PC-3 (cell line): ENCODE measurements at regions not wholly inside any gene's neighbourhood (a gene's known extent, or its start where the extent isn't known, plus 50 kb on each side); places are given as distances from the start of the nearest gene placed in this dataset.

Experiments
- ATAC-seq: fragments of 200-7000 bp; cut with Tn5 transposase; 2 replicates; pipeline ENCODE4 v1.9.1; 2020; ENCODE audit warnings: mild to moderate bottlenecking, moderate library complexity
- BruUV-seq: library from RNA; stranded (reverse); fragments of 400-500 nt; replicated peaks from 2 replicates; lab custom pipeline; 2021; lab: Mats Ljungman, UMichigan
- CTCF ChIA-PET: fragments of 300-600 bp; sonication (Branson Sonifier 250); formaldehyde crosslinking; loops from one replicate; lab custom pipeline; 2022; ENCODE audit warnings: antibody characterized with exemption; lab: Charles Lee
- POLR2A ChIA-PET: fragments of 300-600 bp; sonication (Branson Sonifier 250); formaldehyde crosslinking; loops from one replicate; lab custom pipeline; 2022; ENCODE audit warnings: antibody characterized with exemption; ENCODE audit not compliant: unreplicated experiment; lab: Charles Lee
- DNase-seq: peaks from one replicate; pipeline ENCODE4 v3.0.0-alpha.2; 2015
- H2AFZ ChIP-seq: fragments of 300-600 bp; sonication (generic); 2 replicates; pipeline ENCODE4 v1.6.0; 2016; ENCODE audit warnings: antibody characterized with exemption, low read length
- H3F3A ChIP-seq: fragments of 300-600 bp; sonication (generic); one replicate; pipeline ENCODE4 v1.6.0; 2017; ENCODE audit warnings: antibody characterized with exemption, low read length, control low read depth, mild to moderate bottlenecking; ENCODE audit not compliant: unreplicated experiment
- H3K27ac ChIP-seq: fragments of 300-600 bp; sonication (generic); 2 replicates; pipeline ENCODE4 v1.5.1; 2016; ENCODE audit warnings: mild to moderate bottlenecking, low read length
- H3K27me3 ChIP-seq: fragments of 300-600 bp; sonication (generic); 2 replicates; pipeline ENCODE4 v1.6.1; 2016; ENCODE audit warnings: low read length, mixed read lengths
- H3K36me3 ChIP-seq: fragments of 300-600 bp; sonication (generic); 2 replicates; pipeline ENCODE4 v1.6.1; 2016; ENCODE audit warnings: low read depth, mixed run types, low read length, mixed read lengths
- H3K4me1 ChIP-seq: fragments of 300-600 bp; sonication (generic); 2 replicates; pipeline ENCODE4 v1.5.1; 2016; ENCODE audit warnings: low read length; ENCODE audit not compliant: insufficient read depth
- H3K4me2 ChIP-seq: fragments of 300-600 bp; sonication (generic); 2 replicates; pipeline ENCODE4 v1.6.0; 2016; ENCODE audit warnings: low read length
- H3K4me3 ChIP-seq: fragments of 300-600 bp; sonication (generic); 2 replicates; pipeline ENCODE4 v1.5.1; 2016; ENCODE audit warnings: mild to moderate bottlenecking, low read length, mixed read lengths
- H3K79me2 ChIP-seq: fragments of 300-600 bp; sonication (generic); 2 replicates; pipeline ENCODE4 v1.6.1; 2017; ENCODE audit warnings: low read length, mixed read lengths
- H3K9ac ChIP-seq: fragments of 300-600 bp; sonication (generic); 2 replicates; pipeline ENCODE4 v1.6.0; 2016; ENCODE audit warnings: mild to moderate bottlenecking, low read length
- H3K9me2 ChIP-seq: fragments of 300-600 bp; sonication (generic); replicated peaks from 2 replicates; pipeline ENCODE4 v1.6.1; 2016; ENCODE audit warnings: mixed run types, low read length, mixed read lengths
- H3K9me3 ChIP-seq: fragments of 300-600 bp; sonication (generic); 2 replicates; pipeline ENCODE4 v1.6.1; 2016; ENCODE audit warnings: low read length, mixed read lengths
- H4K20me1 ChIP-seq: fragments of 300-600 bp; sonication (generic); 2 replicates; pipeline ENCODE4 v1.6.1; 2016; ENCODE audit warnings: low read length, mixed read lengths
- EZH2 ChIP-seq: fragments of 300-600 bp; sonication (generic); IDR thresholded peaks from one replicate; pipeline ENCODE4 v1.6.1; 2017; ENCODE audit warnings: antibody characterized with exemption, mild to moderate bottlenecking, low read length; ENCODE audit not compliant: unreplicated experiment
- EZH2phosphoT487 ChIP-seq: fragments of 300-600 bp; sonication (generic); IDR thresholded peaks from 2 replicates; pipeline ENCODE4 v1.6.1; 2018; ENCODE audit warnings: mild to moderate bottlenecking, antibody characterized with exemption, low read length, borderline replicate concordance
- intact Hi-C: fragments of 100-400 bp; cut with micrococcal nuclease; formaldehyde crosslinking; loops from 2 replicates; pipeline ENCODE4 v1.9.0; 2023
- TF ChIP-seq, protein P1 (sequence below): fragments of 300-600 bp; sonication (generic); conservative IDR thresholded peaks from 2 replicates; pipeline ENCODE4 v1.5.1; 2017; ENCODE audit warnings: antibody characterized with exemption, low read depth, mild to moderate bottlenecking, low read length

DNA sequence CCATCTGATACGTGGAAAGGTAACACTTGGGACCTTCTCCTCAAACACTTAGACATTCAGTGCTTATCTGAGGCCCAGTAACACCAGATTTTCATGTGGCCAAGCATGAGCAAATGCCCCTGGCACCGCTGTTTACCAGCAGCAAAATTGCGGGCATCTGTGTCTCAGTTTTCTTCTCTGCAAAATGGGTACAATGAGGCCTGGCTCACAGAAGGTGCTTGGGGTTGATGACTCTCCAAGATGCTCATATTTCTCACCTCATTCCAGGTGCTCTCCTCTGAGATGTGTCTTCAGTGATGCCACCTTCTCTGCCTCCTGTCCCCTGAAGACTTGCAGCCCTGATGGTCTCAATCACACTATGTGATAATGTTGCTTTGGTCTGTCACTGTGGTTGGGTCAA is 321.7 kb downstream of the TSN start:
- ATAC-seq (no peak), DNase-seq (no peak)
- Histone ChIP-seq H3K4me2 (no peak overlapping the region), H3K4me3 (no peak overlapping the region), H3K4me1 (no peaks in the 10 kb centered on the region), H3K36me3 (no peaks in the 10 kb centered on the region), H3K9ac (no peak overlapping the region), H3K9me3 (no peaks in the 10 kb centered on the region), H3K27me3 (peaks cover 44% of the 10 kb centered on the region), H3K27ac (no peak overlapping the region), H4K20me1 (no peaks in the 10 kb centered on the region), H2AFZ (no peak overlapping the region), H3K79me2 (no peaks in the 10 kb centered on the region), H3K9me2 (no peaks in the 10 kb centered on the region), H3F3A (no peaks in the 10 kb centered on the region)
- ChIA-PET POLR2A (no interaction called here), CTCF (no interaction called here)
- no TSS peak for BruUV-seq
- TF ChIP-seq EZH2phosphoT487 (no peak), EZH2 (no peak)
- TF ChIP-seq, protein P1, sequence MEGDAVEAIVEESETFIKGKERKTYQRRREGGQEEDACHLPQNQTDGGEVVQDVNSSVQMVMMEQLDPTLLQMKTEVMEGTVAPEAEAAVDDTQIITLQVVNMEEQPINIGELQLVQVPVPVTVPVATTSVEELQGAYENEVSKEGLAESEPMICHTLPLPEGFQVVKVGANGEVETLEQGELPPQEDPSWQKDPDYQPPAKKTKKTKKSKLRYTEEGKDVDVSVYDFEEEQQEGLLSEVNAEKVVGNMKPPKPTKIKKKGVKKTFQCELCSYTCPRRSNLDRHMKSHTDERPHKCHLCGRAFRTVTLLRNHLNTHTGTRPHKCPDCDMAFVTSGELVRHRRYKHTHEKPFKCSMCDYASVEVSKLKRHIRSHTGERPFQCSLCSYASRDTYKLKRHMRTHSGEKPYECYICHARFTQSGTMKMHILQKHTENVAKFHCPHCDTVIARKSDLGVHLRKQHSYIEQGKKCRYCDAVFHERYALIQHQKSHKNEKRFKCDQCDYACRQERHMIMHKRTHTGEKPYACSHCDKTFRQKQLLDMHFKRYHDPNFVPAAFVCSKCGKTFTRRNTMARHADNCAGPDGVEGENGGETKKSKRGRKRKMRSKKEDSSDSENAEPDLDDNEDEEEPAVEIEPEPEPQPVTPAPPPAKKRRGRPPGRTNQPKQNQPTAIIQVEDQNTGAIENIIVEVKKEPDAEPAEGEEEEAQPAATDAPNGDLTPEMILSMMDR = no peak
- intact Hi-C loops = no loop called here

DNA sequence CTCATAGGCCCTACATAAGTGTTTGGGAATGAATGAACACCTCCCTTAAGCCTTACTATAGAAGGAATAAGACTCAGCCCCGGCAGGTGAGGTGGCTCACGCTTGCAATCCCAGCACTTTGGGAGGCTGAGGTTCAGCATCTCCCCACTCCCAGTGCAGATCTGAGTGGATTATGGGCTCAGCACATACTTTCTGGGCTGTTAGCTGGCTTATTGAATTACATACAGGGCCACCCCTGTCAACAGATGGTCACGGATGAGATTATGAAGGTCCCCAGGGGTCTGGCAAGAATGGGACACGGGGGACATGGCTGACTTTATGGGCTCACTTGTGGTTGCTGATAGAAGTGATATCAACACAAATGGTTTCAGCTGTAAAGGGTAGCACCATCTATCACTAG is 322.3 kb downstream of the TSN start:
- Histone ChIP-seq H2AFZ (no peak overlapping the region), H4K20me1 (no peaks in the 10 kb centered on the region), H3K36me3 (no peaks in the 10 kb centered on the region), H3K4me1 (no peaks in the 10 kb centered on the region), H3F3A (no peaks in the 10 kb centered on the region), H3K9me2 (no peaks in the 10 kb centered on the region), H3K4me2 (no peak overlapping the region), H3K4me3 (no peak overlapping the region), H3K9me3 (no peaks in the 10 kb centered on the region), H3K27me3 (peaks cover 49% of the 10 kb centered on the region), H3K79me2 (no peaks in the 10 kb centered on the region), H3K9ac (no peak overlapping the region), H3K27ac (no peak overlapping the region)
- TF ChIP-seq EZH2phosphoT487 (no peak), EZH2 (no peak)
- TF ChIP-seq, protein P1 = no peak
- no TSS peak for BruUV-seq
- POLR2A ChIA-PET = no interaction called here
- intact Hi-C loops = no loop called here
- no peak for ATAC-seq
- CTCF ChIA-PET = no interaction called here
- DNase-seq = no peak

DNA sequence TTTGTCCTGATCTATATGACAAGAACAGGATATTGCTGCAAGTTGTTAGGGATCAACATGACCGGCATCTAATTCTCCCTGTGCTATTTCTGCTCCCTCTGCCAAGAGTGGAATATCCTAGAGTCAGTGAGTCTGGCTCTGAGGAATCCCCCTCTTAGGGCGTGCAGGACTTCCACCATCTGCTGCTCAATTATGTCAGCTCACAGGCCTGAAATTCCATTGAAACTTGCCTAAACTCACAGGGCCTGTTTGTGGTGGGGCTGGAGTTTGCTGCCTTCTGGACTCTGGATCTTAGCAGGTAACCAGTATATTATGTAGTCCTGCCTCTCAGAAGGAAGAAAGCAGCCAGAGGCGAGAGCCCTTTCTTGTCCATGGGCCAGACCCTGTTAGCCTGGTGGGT is 323.0 kb downstream of the TSN start:
- intact Hi-C loops = no loop called here
- Histone ChIP-seq H3K9ac (no peak overlapping the region), H3F3A (no peaks in the 10 kb centered on the region), H3K9me2 (no peaks in the 10 kb centered on the region), H3K36me3 (no peaks in the 10 kb centered on the region), H3K9me3 (no peaks in the 10 kb centered on the region), H2AFZ (no peak overlapping the region), H3K27me3 (peaks cover 56% of the 10 kb centered on the region), H4K20me1 (no peaks in the 10 kb centered on the region), H3K4me1 (no peaks in the 10 kb centered on the region), H3K79me2 (no peaks in the 10 kb centered on the region), H3K27ac (no peak overlapping the region), H3K4me3 (no peak overlapping the region), H3K4me2 (no peak overlapping the region)
- CTCF ChIA-PET = no interaction called here
- BruUV-seq = no TSS peak
- no peak for ATAC-seq
- no peak for TF ChIP-seq EZH2
- TF ChIP-seq EZH2phosphoT487 = no peak
- TF ChIP-seq, protein P1 = no peak
- POLR2A ChIA-PET = no interaction called here
- DNase-seq = no peak
